H1 (cell line): ENCODE measurements at regions not wholly inside any gene's neighbourhood (a gene's known extent, or its start where the extent isn't known, plus 50 kb on each side); places are given as distances from the start of the nearest gene placed in this dataset.

Experiments
- CTCF ChIA-PET: fragments of 300-600 bp; sonication (Branson Sonifier 250); formaldehyde crosslinking; loops from one replicate; lab custom pipeline; 2021; ENCODE audit not compliant: partially characterized antibody; lab: Charles Lee
- POLR2A ChIA-PET: fragments of 300-600 bp; sonication (Branson Sonifier 250); formaldehyde crosslinking; loops from one replicate; lab custom pipeline; 2021; ENCODE audit warnings: inconsistent platforms; ENCODE audit not compliant: partially characterized antibody; lab: Charles Lee
- DNase-seq, 2 experiments: peaks; one replicate each; pipeline versions ENCODE4 v3.0.0 to v3.0.0-alpha.2; 2010 to 2022; ENCODE audit warnings: low spot score in 2 of 2, low read depth in 1 of 2, mixed read lengths in 1 of 2
- FAIRE-seq: peaks from 2 replicates; lab custom pipeline; 2011; peaks lifted over from hg19 to GRCh38; lab: Jason Lieb, UNC
- H2AFZ ChIP-seq: 2 replicates; pipeline ENCODE4 v1.8.1; 2012; ENCODE audit warnings: low read length, inconsistent platforms
- H2AK5ac ChIP-seq: 2 replicates; pipeline ENCODE4 v1.6.1; 2013; ENCODE audit warnings: low read depth, low read length
- H2BK120ac ChIP-seq: replicated peaks from 2 replicates; pipeline ENCODE3; 2013; ENCODE audit warnings: low read depth, low read length, inconsistent platforms
- H2BK12ac ChIP-seq: 2 replicates; pipeline ENCODE4 v1.6.1; 2013; ENCODE audit warnings: low read depth, low read length
- H2BK15ac ChIP-seq: 2 replicates; pipeline ENCODE4 v1.6.1; 2013; ENCODE audit warnings: low read length
- H2BK20ac ChIP-seq: 2 replicates; pipeline ENCODE4 v1.6.1; 2013; ENCODE audit warnings: low read length
- H2BK5ac ChIP-seq: 2 replicates; pipeline ENCODE4 v1.6.1; 2013; ENCODE audit warnings: low read depth, low read length
- H3K14ac ChIP-seq: 2 replicates; pipeline ENCODE4 v1.6.1; 2013; ENCODE audit warnings: inconsistent platforms; ENCODE audit not compliant: insufficient read length
- H3K18ac ChIP-seq: 2 replicates; pipeline ENCODE4 v1.6.1; 2013; ENCODE audit warnings: low read length; ENCODE audit errors: extremely low read depth
- H3K23ac ChIP-seq: 2 replicates; pipeline ENCODE4 v1.6.1; 2013; ENCODE audit warnings: inconsistent platforms; ENCODE audit not compliant: insufficient read length
- H3K23me2 ChIP-seq: 2 replicates; pipeline ENCODE4 v1.6.1; 2013; ENCODE audit warnings: low read depth, low read length
- H3K27ac ChIP-seq: 2 replicates; pipeline ENCODE4 v1.6.1; 2011; ENCODE audit warnings: low read depth, low read length, inconsistent platforms
- H3K27me3 ChIP-seq, 4 experiments: replicated peaks in 1 of 4; 1 replicate in 1 of 4; 2 replicates in 3 of 4; pipeline versions ENCODE4 v1.6.1 to v1.8.1; 2011 to 2013; ENCODE audit warnings: low read length in 3 of 4, mild to moderate bottlenecking in 3 of 4, inconsistent platforms in 2 of 4, mixed read lengths in 2 of 4, moderate library complexity in 1 of 4; ENCODE audit not compliant: control insufficient read depth in 3 of 4, insufficient read depth in 3 of 4; ENCODE audit errors: extremely low read depth in 1 of 4
- H3K36me3 ChIP-seq, 4 experiments: 2 replicates each; pipeline versions ENCODE4 v1.6.1 to v1.8.1; 2011 to 2013; ENCODE audit warnings: mild to moderate bottlenecking in 4 of 4, low read length in 3 of 4, moderate library complexity in 2 of 4, control low read depth in 1 of 4, inconsistent platforms in 1 of 4; ENCODE audit not compliant: insufficient read depth in 4 of 4, control insufficient read depth in 2 of 4
- H3K4ac ChIP-seq: replicated peaks from 2 replicates; pipeline ENCODE3; 2013; ENCODE audit warnings: low read length, low read depth, mixed read lengths, inconsistent platforms; ENCODE audit not compliant: insufficient read length
- H3K4me1 ChIP-seq, 4 experiments: replicated peaks in 1 of 4; 1 replicate in 1 of 4; 2 replicates in 3 of 4; pipeline versions ENCODE4 v1.6.1 to v1.8.1; 2011 to 2013; ENCODE audit warnings: low read length in 3 of 4, inconsistent platforms in 2 of 4, mixed read lengths in 1 of 4; ENCODE audit not compliant: insufficient read depth in 4 of 4, control insufficient read depth in 3 of 4
- H3K4me2 ChIP-seq, 2 experiments: 2 replicates each; pipeline versions ENCODE4 v1.6.1 to v1.8.1; 2011 to 2013; ENCODE audit warnings: low read depth in 2 of 2, low read length in 2 of 2, control low read depth in 1 of 2, inconsistent platforms in 1 of 2, mild to moderate bottlenecking in 1 of 2; ENCODE audit not compliant: insufficient read depth in 1 of 2
- H3K4me3 ChIP-seq, 4 experiments: fragments of 200-600, 300-600 bp in 1 of 4; sonication (generic), shearing (Covaris generic), sonication (Bioruptor Twin) in 1 of 4; 2 replicates each; pipeline versions ENCODE4 v1.5.1 to v1.8.1; 2011 to 2016; ENCODE audit warnings: low read length in 4 of 4, low read depth in 3 of 4, control low read depth in 2 of 4, inconsistent platforms in 2 of 4, mild to moderate bottlenecking in 2 of 4, mixed read lengths in 1 of 4, moderate library complexity in 1 of 4; ENCODE audit not compliant: insufficient read depth in 2 of 4; ENCODE audit errors: extremely low read depth in 1 of 4
- H3K56ac ChIP-seq: replicated peaks from 2 replicates; pipeline ENCODE3; 2013; ENCODE audit warnings: low read depth, mild to moderate bottlenecking, mixed read lengths, low read length, inconsistent platforms; ENCODE audit not compliant: insufficient read length
- H3K79me1 ChIP-seq: 2 replicates; pipeline ENCODE4 v1.6.1; 2013; ENCODE audit warnings: low read depth, low read length, control low read depth
- H3K79me2 ChIP-seq, 2 experiments: 2 replicates each; pipeline versions ENCODE4 v1.6.1 to v1.8.1; 2012 to 2013; ENCODE audit warnings: low read length in 2 of 2, mild to moderate bottlenecking in 2 of 2, inconsistent platforms in 1 of 2; ENCODE audit not compliant: insufficient read depth in 2 of 2, control insufficient read depth in 1 of 2
- H3K9ac ChIP-seq, 4 experiments: replicated peaks in 1 of 4; 1 replicate in 1 of 4; 2 replicates in 3 of 4; pipeline versions ENCODE4 v1.6.1 to v1.8.1; 2011 to 2013; ENCODE audit warnings: low read depth in 3 of 4, low read length in 3 of 4, control low read depth in 2 of 4, mild to moderate bottlenecking in 2 of 4, moderate library complexity in 2 of 4, inconsistent platforms in 1 of 4; ENCODE audit errors: extremely low read depth in 1 of 4
- H3K9me3 ChIP-seq, 2 experiments: 2 replicates each; pipeline versions ENCODE4 v1.6.1 to v1.8.1; 2012 to 2013; ENCODE audit warnings: mild to moderate bottlenecking in 2 of 2, moderate library complexity in 2 of 2, control low read depth in 1 of 2, inconsistent platforms in 1 of 2, low read depth in 1 of 2, low read length in 1 of 2, mixed read lengths in 1 of 2; ENCODE audit not compliant: insufficient read depth in 2 of 2
- H4K20me1 ChIP-seq, 2 experiments: replicated peaks in 1 of 2; 2 replicates each; pipeline versions ENCODE3 to v1.8.1; 2011 to 2013; ENCODE audit warnings: inconsistent platforms in 2 of 2, low read length in 2 of 2, mild to moderate bottlenecking in 1 of 2; ENCODE audit not compliant: insufficient read depth in 2 of 2, control insufficient read depth in 1 of 2
- H4K5ac ChIP-seq: 2 replicates; pipeline ENCODE4 v1.6.1; 2013; ENCODE audit warnings: low read length, low read depth, mixed read lengths, inconsistent platforms; ENCODE audit not compliant: insufficient read length
- H4K8ac ChIP-seq: 2 replicates; pipeline ENCODE4 v1.8.0; 2013; ENCODE audit warnings: mild to moderate bottlenecking, moderate library complexity, low read length, inconsistent platforms; ENCODE audit not compliant: insufficient read depth; ENCODE audit errors: extremely low read depth
- H4K91ac ChIP-seq: replicated peaks from 2 replicates; pipeline ENCODE3; 2013; ENCODE audit warnings: low read length, mixed read lengths, inconsistent platforms; ENCODE audit not compliant: insufficient read length
- SIX5 ChIP-seq: IDR thresholded peaks from 2 replicates; pipeline ENCODE4 v1.6.1; 2011; ENCODE audit warnings: mild to moderate bottlenecking, low read depth, low read length
- WGBS, 2 experiments: shearing (Covaris generic) in 1 of 2; methylation state at CpG; one replicate each; pipeline versions ENCODE4 v1.1.6 to v1.1.7; 2013 to 2015; ENCODE audit warnings: low lambda C conversion rate in 2 of 2, mixed read lengths in 2 of 2, inconsistent platforms in 1 of 2, low coverage in 1 of 2, missing lambda C conversion rate in 1 of 2; ENCODE audit not compliant: insufficient replicate concordance in 2 of 2, insufficient coverage in 1 of 2, insufficient read length in 1 of 2; ENCODE audit errors: extremely low coverage in 1 of 2, missing lambda C conversion rate in 1 of 2; 5-methylcytosine and 5-hydroxymethylcytosine counted together

DNA sequence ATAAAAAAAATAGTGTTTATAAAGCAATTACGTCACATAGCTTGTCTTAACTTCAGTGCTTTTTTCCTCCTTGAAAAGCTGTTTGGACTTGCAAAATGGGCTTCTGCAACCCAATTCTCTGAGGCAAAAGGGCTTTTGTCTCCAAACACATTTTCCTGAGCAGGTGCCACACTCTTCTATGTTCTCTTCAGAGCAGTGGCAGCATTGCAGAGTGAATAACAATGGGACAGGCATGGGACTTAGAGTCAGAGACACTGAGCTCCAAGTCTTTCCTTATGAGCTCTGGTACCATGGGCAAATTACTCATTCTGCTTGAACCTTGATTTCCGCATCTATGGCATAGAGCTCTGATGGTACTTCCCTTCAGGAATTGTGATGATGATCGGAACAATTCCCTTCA is 149.0 kb downstream of the ARL6IP6 start:
- H3K27me3 ChIP-seq: no peaks in the 10 kb centered on the region

More for the DNA sequence above, 149.0 kb downstream of the ARL6IP6 start:
- H2BK120ac ChIP-seq: no peak overlapping the region
- DNase-seq: no peak
- ChIA-PET CTCF (no interaction called here), POLR2A (no interaction called here)
- FAIRE-seq: no peak
- no peak overlapping the region for H3K56ac ChIP-seq
- no peak overlapping the region for H3K23ac ChIP-seq
- H4K20me1 ChIP-seq: no peaks in the 10 kb centered on the region
- peaks cover 11 to 15% of the 10 kb centered on the region in 2 experiments for H3K9me3 ChIP-seq
- no peak overlapping the region for H2BK12ac ChIP-seq
- 0 out of 7 replicates have a peak, but pooled peaks cover 0 to 2% (median 0%) of the 10 kb centered on the region in 4 experiments for H3K4me1 ChIP-seq
- H3K18ac ChIP-seq: no peak overlapping the region
- H2AFZ ChIP-seq: no peak overlapping the region
- no peak overlapping the region for H3K4me3 ChIP-seq
- H3K9ac ChIP-seq: no peak overlapping the region
- H4K91ac ChIP-seq: no peak overlapping the region
- H3K23me2 ChIP-seq: no peaks in the 10 kb centered on the region; the same call in 1 of the 2 replicates
- no peaks in the 10 kb centered on the region for H3K79me1 ChIP-seq
- H2BK20ac ChIP-seq: no peak overlapping the region
- WGBS, 2 experiments: 59% methylated on average over 3 of the region's 3 CpGs; no CpG with 5 or more reads in 1 of the 2 experiments
- H3K4me2 ChIP-seq: no peak overlapping the region
- no peak overlapping the region for H4K8ac ChIP-seq
- no peak overlapping the region for H3K4ac ChIP-seq
- H4K5ac ChIP-seq: no peak overlapping the region
- no peaks in the 10 kb centered on the region for H3K79me2 ChIP-seq
- no peak overlapping the region for H2BK15ac ChIP-seq
- H3K27ac ChIP-seq: no peak overlapping the region
- H2BK5ac ChIP-seq: no peak overlapping the region
- no peak overlapping the region for H3K14ac ChIP-seq
- no peak overlapping the region for H2AK5ac ChIP-seq
- no peak for TF ChIP-seq SIX5
- H3K36me3 ChIP-seq: no peaks in the 10 kb centered on the region; a peak in 1 of 8 replicates
